Chondrocyte (in vitro differentiated cells): ENCODE measurements at regions not wholly inside any gene's neighbourhood (a gene's known extent, or its start where the extent isn't known, plus 50 kb on each side); places are given as distances from the start of the nearest gene placed in this dataset.

Experiments
- DNase-seq: peaks from one replicate; pipeline ENCODE4 v3.0.0; 2021; ENCODE audit warnings: mixed read lengths, low spot score
- H3K27ac Mint-ChIP-seq: one replicate; pipeline ENCODE4 v1.8.0; 2021; ENCODE audit warnings: mild to moderate bottlenecking, moderate library complexity, mixed read lengths; ENCODE audit not compliant: unreplicated experiment
- H3K27me3 Mint-ChIP-seq: 2 replicates; pipeline ENCODE4 v1.8.0; 2021; ENCODE audit warnings: low read depth, mixed read lengths
- H3K36me3 Mint-ChIP-seq: 2 replicates; pipeline ENCODE4 v1.8.0; 2021; ENCODE audit warnings: low read depth, mixed read lengths
- H3K4me1 Mint-ChIP-seq: 2 replicates; pipeline ENCODE4 v1.8.0; 2021; ENCODE audit warnings: low read depth, mild to moderate bottlenecking, mixed read lengths
- H3K4me3 Mint-ChIP-seq: one replicate; pipeline ENCODE4 v1.8.0; 2021; ENCODE audit warnings: mild to moderate bottlenecking, moderate library complexity, mixed read lengths; ENCODE audit not compliant: unreplicated experiment
- H3K9me3 Mint-ChIP-seq: 2 replicates; pipeline ENCODE4 v1.8.0; 2021; ENCODE audit warnings: low read depth, mixed read lengths
- CTCF ChIP-seq: fragments of 200-600 bp; sonication (generic); IDR thresholded peaks from 2 replicates; pipeline ENCODE4 v1.5.0; 2021; ENCODE audit warnings: antibody characterized with exemption, mild to moderate bottlenecking, moderate library complexity

DNA sequence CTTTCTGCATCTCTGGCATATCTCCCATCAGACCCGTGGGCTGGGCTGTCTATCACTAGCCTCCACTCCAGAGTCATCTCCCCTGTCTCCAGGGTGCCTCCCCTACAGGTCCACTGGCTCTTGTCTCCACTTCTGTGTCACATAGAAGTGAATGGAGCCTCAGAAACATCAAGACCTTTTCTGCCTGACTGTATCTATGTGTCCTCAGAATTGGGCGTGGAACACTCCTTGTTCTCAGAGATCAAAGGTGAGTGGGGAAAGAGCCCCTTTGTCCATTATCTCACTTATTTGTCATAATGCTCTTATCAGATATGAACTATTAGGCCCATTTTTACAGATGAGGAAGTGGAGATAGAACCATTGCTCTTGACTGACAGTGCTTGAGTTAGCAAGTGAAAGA is 211.0 kb downstream of the CYRIA start:
- no peaks in the 10 kb centered on the region for H3K4me1 Mint-ChIP-seq
- no peak for DNase-seq

DNA sequence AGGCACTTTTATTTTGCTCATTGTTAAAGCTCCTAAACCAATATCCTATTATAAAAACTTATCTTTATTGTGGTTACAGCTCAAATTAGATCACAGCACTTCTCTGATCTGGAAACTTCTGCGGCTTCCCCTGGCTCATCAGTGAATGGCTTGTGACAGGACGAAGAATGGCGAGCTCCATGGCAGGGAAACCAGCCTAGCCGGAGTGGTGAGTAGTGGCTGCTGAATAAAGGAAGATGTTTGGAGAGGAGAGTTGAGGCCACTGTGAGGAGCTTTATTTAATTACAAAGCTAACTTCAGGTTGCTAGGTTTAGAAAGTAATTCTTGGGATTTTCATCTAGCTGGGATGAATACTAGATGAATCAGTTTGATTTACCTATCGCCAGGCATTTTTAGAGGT is 213.5 kb downstream of the CYRIA start:
- no peaks in the 10 kb centered on the region for H3K9me3 Mint-ChIP-seq
- peaks cover 5% of the 10 kb centered on the region for H3K27me3 Mint-ChIP-seq
- no peak overlapping the region for H3K4me3 Mint-ChIP-seq
- no peak overlapping the region for H3K27ac Mint-ChIP-seq
- TF ChIP-seq CTCF: no peak
- no peaks in the 10 kb centered on the region for H3K4me1 Mint-ChIP-seq
- no peaks in the 10 kb centered on the region for H3K36me3 Mint-ChIP-seq
- DNase-seq: no peak

More for the DNA sequence above, 211.0 kb downstream of the CYRIA start:
- peaks cover 4% of the 10 kb centered on the region for H3K27me3 Mint-ChIP-seq
- H3K36me3 Mint-ChIP-seq: no peaks in the 10 kb centered on the region
- no peak for TF ChIP-seq CTCF
- H3K4me3 Mint-ChIP-seq: no peak overlapping the region
- no peak overlapping the region for H3K27ac Mint-ChIP-seq
- peaks cover 8% of the 10 kb centered on the region for H3K9me3 Mint-ChIP-seq

DNA sequence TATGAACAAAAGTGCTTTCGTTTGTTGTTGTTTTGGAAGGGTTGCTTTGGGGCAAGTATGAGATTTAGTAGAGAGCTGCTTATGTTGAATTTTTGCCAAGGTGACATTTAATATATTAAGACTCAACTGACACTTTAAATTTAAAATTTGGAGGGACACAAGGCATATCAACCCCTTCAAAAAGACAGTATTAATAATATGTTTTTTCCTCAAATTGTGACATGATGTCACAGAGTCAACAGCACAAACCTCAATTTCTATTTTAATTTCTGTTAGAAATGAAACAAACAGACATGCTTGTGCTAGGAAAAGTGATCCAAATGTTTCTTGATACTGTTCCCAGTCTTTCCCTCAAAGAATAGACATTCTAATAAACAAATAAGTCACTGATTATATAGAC is 218.9 kb downstream of the CYRIA start:
- Mint-ChIP-seq H3K27me3 (peaks cover 5% of the 10 kb centered on the region), H3K4me3 (no peak overlapping the region), H3K36me3 (no peaks in the 10 kb centered on the region), H3K4me1 (no peaks in the 10 kb centered on the region), H3K27ac (no peak overlapping the region), H3K9me3 (no peaks in the 10 kb centered on the region)
- no peak for DNase-seq
- TF ChIP-seq CTCF: no peak

GRCh38 chr2:16442971-16443370 is 222.7 kb downstream of the CYRIA start:
- no peak for TF ChIP-seq CTCF
- no peak for DNase-seq
- Mint-ChIP-seq H3K9me3 (no peaks in the 10 kb centered on the region), H3K27me3 (no peaks in the 10 kb centered on the region), H3K4me3 (no peak overlapping the region), H3K4me1 (no peaks in the 10 kb centered on the region), H3K36me3 (no peaks in the 10 kb centered on the region), H3K27ac (no peak overlapping the region)

GRCh38 chr2:16441431-16441830 is 224.2 kb downstream of the CYRIA start:
- Mint-ChIP-seq H3K27me3 (peaks cover 6% of the 10 kb centered on the region), H3K36me3 (no peaks in the 10 kb centered on the region), H3K4me1 (no peaks in the 10 kb centered on the region), H3K27ac (no peak overlapping the region), H3K4me3 (no peak overlapping the region), H3K9me3 (no peaks in the 10 kb centered on the region)
- DNase-seq: no peak
- no peak for TF ChIP-seq CTCF
